GM23338 (cell line): ENCODE measurements at regions not wholly inside any gene's neighbourhood (a gene's known extent, or its start where the extent isn't known, plus 50 kb on each side); places are given as distances from the start of the nearest gene placed in this dataset.

Source experiments
- ATAC-seq: fragments of 200-7000 bp; cut with Tn5 transposase; 3 replicates; pipeline ENCODE4 v1.9.1; 2020
- DNase-seq: peaks from one replicate; pipeline ENCODE4 v3.0.0-alpha.2; 2015; ENCODE audit warnings: low spot score
- H2AFZ ChIP-seq: fragments of 200-600 bp; sonication (generic); 2 replicates; pipeline ENCODE4 v1.8.0; 2016; ENCODE audit warnings: antibody characterized with exemption, mild to moderate bottlenecking, moderate library complexity
- H3F3A ChIP-seq: fragments of 200-600 bp; sonication (generic); replicated peaks from 2 replicates; pipeline ENCODE4 v1.8.0; 2017; ENCODE audit warnings: antibody characterized with exemption, mixed run types, low read depth
- H3K27ac ChIP-seq: fragments of 200-600 bp; sonication (generic); 2 replicates; pipeline ENCODE4 v1.6.1; 2016; ENCODE audit warnings: low read depth
- H3K27me3 ChIP-seq: fragments of 200-600 bp; sonication (generic); 2 replicates; pipeline ENCODE4 v1.8.0; 2016; ENCODE audit warnings: mild to moderate bottlenecking, mixed run types, moderate library complexity; ENCODE audit not compliant: insufficient read depth
- H3K36me3 ChIP-seq: fragments of 200-600 bp; sonication (generic); 2 replicates; pipeline ENCODE4 v1.8.0; 2016; ENCODE audit warnings: mild to moderate bottlenecking; ENCODE audit not compliant: insufficient read depth
- H3K4me1 ChIP-seq: fragments of 200-600 bp; sonication (generic); 2 replicates; pipeline ENCODE4 v1.8.0; 2016; ENCODE audit warnings: mild to moderate bottlenecking, moderate library complexity; ENCODE audit not compliant: insufficient read depth
- H3K4me2 ChIP-seq: fragments of 200-600 bp; sonication (generic); 2 replicates; pipeline ENCODE4 v1.7.1; 2017; ENCODE audit warnings: mixed run types
- H3K4me3 ChIP-seq: fragments of 200-600 bp; sonication (generic); 2 replicates; pipeline ENCODE4 v1.6.1; 2016; ENCODE audit warnings: mixed run types
- H3K79me2 ChIP-seq: fragments of 200-600 bp; sonication (generic); replicated peaks from 2 replicates; pipeline ENCODE4 v1.8.0; 2017; ENCODE audit warnings: mild to moderate bottlenecking; ENCODE audit not compliant: insufficient read depth
- H3K9me2 ChIP-seq: fragments of 200-600 bp; sonication (generic); 2 replicates; pipeline ENCODE4 v1.8.0; 2017; ENCODE audit not compliant: insufficient read depth
- H4K20me1 ChIP-seq: fragments of 200-600 bp; sonication (generic); replicated peaks from 2 replicates; pipeline ENCODE4 v1.8.0; 2017; ENCODE audit warnings: mild to moderate bottlenecking; ENCODE audit not compliant: insufficient read depth
- H3K27ac Mint-ChIP-seq: 2 replicates; pipeline ENCODE4 v1.8.0; 2020; ENCODE audit warnings: inconsistent platforms, mild to moderate bottlenecking, moderate library complexity, mixed read lengths
- H3K27me3 Mint-ChIP-seq: 3 replicates; pipeline ENCODE4 v1.8.0; 2022; ENCODE audit warnings: low read depth, mild to moderate bottlenecking, moderate library complexity, mixed read lengths, inconsistent platforms; ENCODE audit not compliant: insufficient read depth, poor library complexity
- H3K36me3 Mint-ChIP-seq: 3 replicates; pipeline ENCODE4 v1.8.0; 2021; ENCODE audit warnings: low read depth, mild to moderate bottlenecking, inconsistent platforms, moderate library complexity, mixed read lengths
- H3K4me1 Mint-ChIP-seq: 3 replicates; pipeline ENCODE4 v1.8.0; 2020; ENCODE audit warnings: mild to moderate bottlenecking, inconsistent platforms, mixed read lengths
- H3K4me3 Mint-ChIP-seq: 3 replicates; pipeline ENCODE4 v1.8.0; 2021; ENCODE audit warnings: moderate library complexity, mild to moderate bottlenecking, inconsistent platforms, mixed read lengths
- H3K9me3 Mint-ChIP-seq: 3 replicates; pipeline ENCODE4 v1.8.0; 2020; ENCODE audit warnings: moderate library complexity, mild to moderate bottlenecking, inconsistent platforms, mixed read lengths
- CREB1 ChIP-seq: fragments of 250-450 bp; sonication (Bioruptor Pico); IDR thresholded peaks from 2 replicates; pipeline ENCODE4 v1.5.0; 2020; ENCODE audit warnings: low read depth, mild to moderate bottlenecking, moderate library complexity
- EZH2 ChIP-seq: fragments of 200-600 bp; sonication (generic); IDR thresholded peaks from one replicate; pipeline ENCODE4 v1.8.0; 2017; ENCODE audit warnings: antibody characterized with exemption, mild to moderate bottlenecking, low read depth; ENCODE audit not compliant: unreplicated experiment
- EZH2phosphoT487 ChIP-seq: fragments of 200-600 bp; sonication (generic); IDR thresholded peaks from one replicate; pipeline ENCODE4 v1.8.1; 2018; ENCODE audit warnings: antibody characterized with exemption; ENCODE audit not compliant: unreplicated experiment
- JUNB ChIP-seq: IDR thresholded peaks from one replicate; pipeline ENCODE4 v1.6.1; 2016; ENCODE audit warnings: antibody characterized with exemption; ENCODE audit not compliant: unreplicated experiment
- NANOG ChIP-seq: IDR thresholded peaks from 2 replicates; pipeline ENCODE4 v1.6.1; 2016; ENCODE audit warnings: antibody characterized with exemption, borderline replicate concordance
- POLR2AphosphoS5 ChIP-seq: IDR thresholded peaks from 2 replicates; pipeline ENCODE4 v1.6.1; 2016; ENCODE audit warnings: antibody characterized with exemption, low read depth
- STAT1 ChIP-seq: IDR thresholded peaks from one replicate; pipeline ENCODE4 v1.6.1; 2016; ENCODE audit warnings: antibody characterized with exemption; ENCODE audit not compliant: unreplicated experiment
- ZNF114 ChIP-seq: fragments of 250-450 bp; sonication (Bioruptor Pico); IDR thresholded peaks from 2 replicates; pipeline ENCODE4 v1.5.0; 2020; ENCODE audit warnings: mild to moderate bottlenecking, moderate library complexity
- ZNF331 ChIP-seq: fragments of 250-450 bp; sonication (Bioruptor Pico); IDR thresholded peaks from 2 replicates; pipeline ENCODE4 v1.5.0; 2020; ENCODE audit warnings: low read depth, mild to moderate bottlenecking, moderate library complexity
- TF ChIP-seq, protein P1 (sequence below): IDR thresholded peaks from 2 replicates; pipeline ENCODE4 v1.6.1; 2016; ENCODE audit warnings: antibody characterized with exemption
- TF ChIP-seq, protein P2 (sequence below): fragments of 250-450 bp; sonication (Bioruptor Pico); IDR thresholded peaks from 2 replicates; pipeline ENCODE4 v1.5.0; 2020; ENCODE audit warnings: mild to moderate bottlenecking, moderate library complexity
- TF ChIP-seq, protein P3 (sequence below): IDR thresholded peaks from one replicate; pipeline ENCODE4 v1.6.1; 2018; ENCODE audit warnings: antibody characterized with exemption; ENCODE audit not compliant: unreplicated experiment
- TF ChIP-seq, protein P4 (sequence below), 2 experiments: fragments of 200-600 bp in 1 of 2; sonication (generic) in 1 of 2; conservative IDR thresholded peaks; 2 replicates each; pipeline versions ENCODE4 v1.5.1 to v1.6.1; 2016 to 2017; ENCODE audit warnings: antibody characterized with exemption in 2 of 2, low read depth in 2 of 2, mild to moderate bottlenecking in 2 of 2, moderate library complexity in 1 of 2

DNA sequence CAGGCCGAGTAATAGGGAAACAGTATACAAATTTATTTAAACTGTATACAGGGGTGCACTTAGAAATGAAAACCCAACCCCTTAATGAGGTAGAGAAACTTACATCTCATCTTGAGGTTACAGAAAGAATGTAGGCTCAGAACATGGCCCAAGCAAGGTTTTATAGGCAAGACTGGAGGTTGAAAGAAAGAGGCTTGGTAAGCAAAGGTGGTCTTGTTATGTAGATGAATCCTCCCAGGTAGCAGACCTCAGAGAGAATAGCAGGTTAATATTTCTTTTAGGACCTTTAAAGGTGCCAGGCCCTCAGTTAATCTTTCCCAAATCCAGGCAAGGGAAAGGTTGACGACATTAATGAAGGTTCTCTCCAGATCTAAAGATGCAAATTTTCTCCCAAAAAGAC lies 1466.8 kb upstream of the PRR20A start (continued):
- TF ChIP-seq ZNF331 (CRISPR knock-in tag): no peak
- TF ChIP-seq, protein P1, sequence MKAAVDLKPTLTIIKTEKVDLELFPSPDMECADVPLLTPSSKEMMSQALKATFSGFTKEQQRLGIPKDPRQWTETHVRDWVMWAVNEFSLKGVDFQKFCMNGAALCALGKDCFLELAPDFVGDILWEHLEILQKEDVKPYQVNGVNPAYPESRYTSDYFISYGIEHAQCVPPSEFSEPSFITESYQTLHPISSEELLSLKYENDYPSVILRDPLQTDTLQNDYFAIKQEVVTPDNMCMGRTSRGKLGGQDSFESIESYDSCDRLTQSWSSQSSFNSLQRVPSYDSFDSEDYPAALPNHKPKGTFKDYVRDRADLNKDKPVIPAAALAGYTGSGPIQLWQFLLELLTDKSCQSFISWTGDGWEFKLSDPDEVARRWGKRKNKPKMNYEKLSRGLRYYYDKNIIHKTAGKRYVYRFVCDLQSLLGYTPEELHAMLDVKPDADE: no peak

DNA sequence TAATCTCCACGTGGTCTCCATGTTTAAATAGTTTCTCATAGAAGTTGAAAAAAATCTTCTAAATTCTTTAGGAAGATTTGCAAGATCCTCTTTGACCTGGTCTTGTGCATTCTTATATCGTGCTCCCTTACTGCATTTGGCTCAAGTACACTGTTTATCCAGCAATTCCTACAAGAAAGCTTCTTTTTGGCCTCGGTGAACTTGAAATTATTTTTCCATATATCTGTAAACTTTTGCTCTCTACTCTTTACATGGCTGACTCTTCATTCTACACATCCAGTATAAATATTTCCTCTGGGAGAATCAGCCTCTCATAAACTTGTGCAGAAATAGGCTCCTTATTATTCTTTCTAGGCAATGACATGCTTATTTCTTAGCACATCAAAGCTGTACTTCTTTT lies 1457.9 kb upstream of the PRR20A start:
- peaks cover 9% of the 10 kb centered on the region for H3K4me1 ChIP-seq
- H3K4me1 Mint-ChIP-seq: peaks cover 3% of the 10 kb centered on the region; the same call in 2 of the 3 replicates
- H3K27ac Mint-ChIP-seq: no peak overlapping the region
- no peak overlapping the region for H3K4me3 Mint-ChIP-seq
- H3K79me2 ChIP-seq: no peaks in the 10 kb centered on the region; the same call in 1 of the 2 replicates
- H3K36me3 Mint-ChIP-seq: peaks cover 4% of the 10 kb centered on the region; the same call in 2 of the 3 replicates
- H2AFZ ChIP-seq: no peak overlapping the region
- DNase-seq: no peak
- no peaks in the 10 kb centered on the region for H3K9me2 ChIP-seq
- no peaks in the 10 kb centered on the region for H3F3A ChIP-seq
- no peak overlapping the region for H3K4me3 ChIP-seq
- no peaks in the 10 kb centered on the region for H3K27me3 ChIP-seq
- no peaks in the 10 kb centered on the region; the same call in 2 of the 3 replicates for H3K9me3 Mint-ChIP-seq
- no peaks in the 10 kb centered on the region for H3K27me3 Mint-ChIP-seq
- no peaks in the 10 kb centered on the region for H4K20me1 ChIP-seq
- H3K36me3 ChIP-seq: no peaks in the 10 kb centered on the region
- H3K27ac ChIP-seq: no peak overlapping the region
- H3K4me2 ChIP-seq: no peak overlapping the region
- no peak for ATAC-seq
- TF ChIP-seq ZNF331 (CRISPR knock-in tag) (no peak), EZH2phosphoT487 (no peak), ZNF114 (no peak), POLR2AphosphoS5 (no peak), NANOG (no peak), JUNB (no peak), CREB1 (CRISPR knock-in tag) (no peak), EZH2 (no peak), STAT1 (no peak)
- TF ChIP-seq, protein P2, sequence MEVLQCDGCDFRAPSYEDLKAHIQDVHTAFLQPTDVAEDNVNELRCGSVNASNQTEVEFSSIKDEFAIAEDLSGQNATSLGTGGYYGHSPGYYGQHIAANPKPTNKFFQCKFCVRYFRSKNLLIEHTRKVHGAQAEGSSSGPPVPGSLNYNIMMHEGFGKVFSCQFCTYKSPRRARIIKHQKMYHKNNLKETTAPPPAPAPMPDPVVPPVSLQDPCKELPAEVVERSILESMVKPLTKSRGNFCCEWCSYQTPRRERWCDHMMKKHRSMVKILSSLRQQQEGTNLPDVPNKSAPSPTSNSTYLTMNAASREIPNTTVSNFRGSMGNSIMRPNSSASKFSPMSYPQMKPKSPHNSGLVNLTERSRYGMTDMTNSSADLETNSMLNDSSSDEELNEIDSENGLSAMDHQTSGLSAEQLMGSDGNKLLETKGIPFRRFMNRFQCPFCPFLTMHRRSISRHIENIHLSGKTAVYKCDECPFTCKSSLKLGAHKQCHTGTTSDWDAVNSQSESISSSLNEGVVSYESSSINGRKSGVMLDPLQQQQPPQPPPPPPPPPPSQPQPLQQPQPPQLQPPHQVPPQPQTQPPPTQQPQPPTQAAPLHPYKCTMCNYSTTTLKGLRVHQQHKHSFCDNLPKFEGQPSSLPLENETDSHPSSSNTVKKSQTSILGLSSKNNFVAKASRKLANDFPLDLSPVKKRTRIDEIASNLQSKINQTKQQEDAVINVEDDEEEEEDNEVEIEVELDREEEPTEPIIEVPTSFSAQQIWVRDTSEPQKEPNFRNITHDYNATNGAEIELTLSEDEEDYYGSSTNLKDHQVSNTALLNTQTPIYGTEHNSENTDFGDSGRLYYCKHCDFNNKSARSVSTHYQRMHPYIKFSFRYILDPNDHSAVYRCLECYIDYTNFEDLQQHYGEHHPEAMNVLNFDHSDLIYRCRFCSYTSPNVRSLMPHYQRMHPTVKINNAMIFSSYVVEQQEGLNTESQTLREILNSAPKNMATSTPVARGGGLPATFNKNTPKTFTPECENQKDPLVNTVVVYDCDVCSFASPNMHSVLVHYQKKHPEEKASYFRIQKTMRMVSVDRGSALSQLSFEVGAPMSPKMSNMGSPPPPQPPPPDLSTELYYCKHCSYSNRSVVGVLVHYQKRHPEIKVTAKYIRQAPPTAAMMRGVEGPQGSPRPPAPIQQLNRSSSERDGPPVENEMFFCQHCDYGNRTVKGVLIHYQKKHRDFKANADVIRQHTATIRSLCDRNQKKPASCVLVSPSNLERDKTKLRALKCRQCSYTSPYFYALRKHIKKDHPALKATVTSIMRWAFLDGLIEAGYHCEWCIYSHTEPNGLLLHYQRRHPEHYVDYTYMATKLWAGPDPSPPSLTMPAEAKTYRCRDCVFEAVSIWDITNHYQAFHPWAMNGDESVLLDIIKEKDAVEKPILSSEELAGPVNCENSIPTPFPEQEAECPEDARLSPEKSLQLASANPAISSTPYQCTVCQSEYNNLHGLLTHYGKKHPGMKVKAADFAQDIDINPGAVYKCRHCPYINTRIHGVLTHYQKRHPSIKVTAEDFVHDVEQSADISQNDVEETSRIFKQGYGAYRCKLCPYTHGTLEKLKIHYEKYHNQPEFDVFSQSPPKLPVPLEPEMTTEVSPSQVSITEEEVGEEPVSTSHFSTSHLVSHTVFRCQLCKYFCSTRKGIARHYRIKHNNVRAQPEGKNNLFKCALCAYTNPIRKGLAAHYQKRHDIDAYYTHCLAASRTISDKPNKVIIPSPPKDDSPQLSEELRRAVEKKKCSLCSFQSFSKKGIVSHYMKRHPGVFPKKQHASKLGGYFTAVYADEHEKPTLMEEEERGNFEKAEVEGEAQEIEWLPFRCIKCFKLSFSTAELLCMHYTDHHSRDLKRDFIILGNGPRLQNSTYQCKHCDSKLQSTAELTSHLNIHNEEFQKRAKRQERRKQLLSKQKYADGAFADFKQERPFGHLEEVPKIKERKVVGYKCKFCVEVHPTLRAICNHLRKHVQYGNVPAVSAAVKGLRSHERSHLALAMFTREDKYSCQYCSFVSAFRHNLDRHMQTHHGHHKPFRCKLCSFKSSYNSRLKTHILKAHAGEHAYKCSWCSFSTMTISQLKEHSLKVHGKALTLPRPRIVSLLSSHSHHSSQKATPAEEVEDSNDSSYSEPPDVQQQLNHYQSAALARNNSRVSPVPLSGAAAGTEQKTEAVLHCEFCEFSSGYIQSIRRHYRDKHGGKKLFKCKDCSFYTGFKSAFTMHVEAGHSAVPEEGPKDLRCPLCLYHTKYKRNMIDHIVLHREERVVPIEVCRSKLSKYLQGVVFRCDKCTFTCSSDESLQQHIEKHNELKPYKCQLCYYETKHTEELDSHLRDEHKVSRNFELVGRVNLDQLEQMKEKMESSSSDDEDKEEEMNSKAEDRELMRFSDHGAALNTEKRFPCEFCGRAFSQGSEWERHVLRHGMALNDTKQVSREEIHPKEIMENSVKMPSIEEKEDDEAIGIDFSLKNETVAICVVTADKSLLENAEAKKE (CRISPR knock-in tag): no peak
- TF ChIP-seq, protein P3, sequence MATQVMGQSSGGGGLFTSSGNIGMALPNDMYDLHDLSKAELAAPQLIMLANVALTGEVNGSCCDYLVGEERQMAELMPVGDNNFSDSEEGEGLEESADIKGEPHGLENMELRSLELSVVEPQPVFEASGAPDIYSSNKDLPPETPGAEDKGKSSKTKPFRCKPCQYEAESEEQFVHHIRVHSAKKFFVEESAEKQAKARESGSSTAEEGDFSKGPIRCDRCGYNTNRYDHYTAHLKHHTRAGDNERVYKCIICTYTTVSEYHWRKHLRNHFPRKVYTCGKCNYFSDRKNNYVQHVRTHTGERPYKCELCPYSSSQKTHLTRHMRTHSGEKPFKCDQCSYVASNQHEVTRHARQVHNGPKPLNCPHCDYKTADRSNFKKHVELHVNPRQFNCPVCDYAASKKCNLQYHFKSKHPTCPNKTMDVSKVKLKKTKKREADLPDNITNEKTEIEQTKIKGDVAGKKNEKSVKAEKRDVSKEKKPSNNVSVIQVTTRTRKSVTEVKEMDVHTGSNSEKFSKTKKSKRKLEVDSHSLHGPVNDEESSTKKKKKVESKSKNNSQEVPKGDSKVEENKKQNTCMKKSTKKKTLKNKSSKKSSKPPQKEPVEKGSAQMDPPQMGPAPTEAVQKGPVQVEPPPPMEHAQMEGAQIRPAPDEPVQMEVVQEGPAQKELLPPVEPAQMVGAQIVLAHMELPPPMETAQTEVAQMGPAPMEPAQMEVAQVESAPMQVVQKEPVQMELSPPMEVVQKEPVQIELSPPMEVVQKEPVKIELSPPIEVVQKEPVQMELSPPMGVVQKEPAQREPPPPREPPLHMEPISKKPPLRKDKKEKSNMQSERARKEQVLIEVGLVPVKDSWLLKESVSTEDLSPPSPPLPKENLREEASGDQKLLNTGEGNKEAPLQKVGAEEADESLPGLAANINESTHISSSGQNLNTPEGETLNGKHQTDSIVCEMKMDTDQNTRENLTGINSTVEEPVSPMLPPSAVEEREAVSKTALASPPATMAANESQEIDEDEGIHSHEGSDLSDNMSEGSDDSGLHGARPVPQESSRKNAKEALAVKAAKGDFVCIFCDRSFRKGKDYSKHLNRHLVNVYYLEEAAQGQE: no peak
- TF ChIP-seq, protein P4, sequence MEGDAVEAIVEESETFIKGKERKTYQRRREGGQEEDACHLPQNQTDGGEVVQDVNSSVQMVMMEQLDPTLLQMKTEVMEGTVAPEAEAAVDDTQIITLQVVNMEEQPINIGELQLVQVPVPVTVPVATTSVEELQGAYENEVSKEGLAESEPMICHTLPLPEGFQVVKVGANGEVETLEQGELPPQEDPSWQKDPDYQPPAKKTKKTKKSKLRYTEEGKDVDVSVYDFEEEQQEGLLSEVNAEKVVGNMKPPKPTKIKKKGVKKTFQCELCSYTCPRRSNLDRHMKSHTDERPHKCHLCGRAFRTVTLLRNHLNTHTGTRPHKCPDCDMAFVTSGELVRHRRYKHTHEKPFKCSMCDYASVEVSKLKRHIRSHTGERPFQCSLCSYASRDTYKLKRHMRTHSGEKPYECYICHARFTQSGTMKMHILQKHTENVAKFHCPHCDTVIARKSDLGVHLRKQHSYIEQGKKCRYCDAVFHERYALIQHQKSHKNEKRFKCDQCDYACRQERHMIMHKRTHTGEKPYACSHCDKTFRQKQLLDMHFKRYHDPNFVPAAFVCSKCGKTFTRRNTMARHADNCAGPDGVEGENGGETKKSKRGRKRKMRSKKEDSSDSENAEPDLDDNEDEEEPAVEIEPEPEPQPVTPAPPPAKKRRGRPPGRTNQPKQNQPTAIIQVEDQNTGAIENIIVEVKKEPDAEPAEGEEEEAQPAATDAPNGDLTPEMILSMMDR (conservative IDR thresholded peaks at IDR 0.05; ENCODE audit: low read depth in 2 of 2): no peak
